ENCODE measurements at regions not wholly inside any gene's neighbourhood (a gene's known extent, or its start where the extent isn't known, plus 50 kb on each side); places are given as distances from the start of the nearest gene placed in this dataset.

DNA sequence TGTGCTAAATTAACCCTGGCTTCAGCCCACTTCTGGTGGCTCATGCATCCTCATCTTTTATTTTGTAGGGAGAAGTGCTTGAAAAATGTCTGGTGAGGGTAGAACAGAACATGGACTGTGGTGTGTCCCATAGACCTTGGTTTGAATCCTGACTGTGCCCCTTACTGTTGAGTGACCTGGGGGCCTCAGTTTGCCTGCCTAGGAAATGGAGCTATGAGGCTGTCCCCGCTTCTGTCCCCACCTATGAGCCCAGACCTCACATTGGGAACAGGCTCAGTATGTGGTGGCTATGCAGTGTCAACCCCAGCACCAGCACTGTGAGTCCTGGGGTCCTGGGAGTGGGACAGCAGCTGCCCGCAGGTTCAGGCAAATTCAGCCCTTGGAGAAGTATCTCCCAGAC, 186.3 kb upstream of the GSE1 start:
- CTCF ChIA-PET: interaction anchor here (0.7 to 3.7 kb wide), 9 partner anchors 8 to 189 kb away, joined by 3 to 13 read pairs (median 4); no protein-coding TSS in a partner anchor
- no peaks in the 10 kb centered on the region for H3K9me2 ChIP-seq
- POLR2A ChIA-PET: no interaction called here
- no peaks in the 10 kb centered on the region for H3K9me3 ChIP-seq
- no peak overlapping the region for H3K9ac ChIP-seq
- H2AFZ ChIP-seq (ENCODE audit: low read depth): no peak overlapping the region
- WGBS (ENCODE audit: low lambda C conversion rate): 86% methylated on average over 1 of the region's 2 CpGs
- no peaks in the 10 kb centered on the region for H4K20me1 ChIP-seq (ENCODE audit: insufficient read depth)
- TF ChIP-seq GABPA (IDR thresholded peaks at IDR 0.05; ENCODE audit: low read depth): no peak
- no peak for TF ChIP-seq MAX (IDR thresholded peaks at IDR 0.05; ENCODE audit: low read depth)
- TF ChIP-seq MEF2A (IDR thresholded peaks at IDR 0.05; ENCODE audit: borderline replicate concordance, low read depth): no peak
- TF ChIP-seq, protein P1, sequence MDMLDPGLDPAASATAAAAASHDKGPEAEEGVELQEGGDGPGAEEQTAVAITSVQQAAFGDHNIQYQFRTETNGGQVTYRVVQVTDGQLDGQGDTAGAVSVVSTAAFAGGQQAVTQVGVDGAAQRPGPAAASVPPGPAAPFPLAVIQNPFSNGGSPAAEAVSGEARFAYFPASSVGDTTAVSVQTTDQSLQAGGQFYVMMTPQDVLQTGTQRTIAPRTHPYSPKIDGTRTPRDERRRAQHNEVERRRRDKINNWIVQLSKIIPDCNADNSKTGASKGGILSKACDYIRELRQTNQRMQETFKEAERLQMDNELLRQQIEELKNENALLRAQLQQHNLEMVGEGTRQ (IDR thresholded peaks at IDR 0.05; ENCODE audit: borderline replicate concordance, low read depth, low read length): no peak
- TF ChIP-seq SMC3 (IDR thresholded peaks at IDR 0.05; ENCODE audit: low read depth, low read length): no peak
- no peak for TF ChIP-seq ELF1 (IDR thresholded peaks at IDR 0.05)
- no peak for TF ChIP-seq MXI1 (IDR thresholded peaks at IDR 0.05; ENCODE audit: low read depth, low read length)
- no peak for TF ChIP-seq CHD2 (IDR thresholded peaks at IDR 0.05; ENCODE audit: low read length, partially characterized antibody)
- no peak for TF ChIP-seq FOXJ3 (CRISPR knock-in tag; IDR thresholded peaks at IDR 0.05)
- TF ChIP-seq CTCF (IDR thresholded peaks at IDR 0.05): no peak
- TF ChIP-seq, protein P2, sequence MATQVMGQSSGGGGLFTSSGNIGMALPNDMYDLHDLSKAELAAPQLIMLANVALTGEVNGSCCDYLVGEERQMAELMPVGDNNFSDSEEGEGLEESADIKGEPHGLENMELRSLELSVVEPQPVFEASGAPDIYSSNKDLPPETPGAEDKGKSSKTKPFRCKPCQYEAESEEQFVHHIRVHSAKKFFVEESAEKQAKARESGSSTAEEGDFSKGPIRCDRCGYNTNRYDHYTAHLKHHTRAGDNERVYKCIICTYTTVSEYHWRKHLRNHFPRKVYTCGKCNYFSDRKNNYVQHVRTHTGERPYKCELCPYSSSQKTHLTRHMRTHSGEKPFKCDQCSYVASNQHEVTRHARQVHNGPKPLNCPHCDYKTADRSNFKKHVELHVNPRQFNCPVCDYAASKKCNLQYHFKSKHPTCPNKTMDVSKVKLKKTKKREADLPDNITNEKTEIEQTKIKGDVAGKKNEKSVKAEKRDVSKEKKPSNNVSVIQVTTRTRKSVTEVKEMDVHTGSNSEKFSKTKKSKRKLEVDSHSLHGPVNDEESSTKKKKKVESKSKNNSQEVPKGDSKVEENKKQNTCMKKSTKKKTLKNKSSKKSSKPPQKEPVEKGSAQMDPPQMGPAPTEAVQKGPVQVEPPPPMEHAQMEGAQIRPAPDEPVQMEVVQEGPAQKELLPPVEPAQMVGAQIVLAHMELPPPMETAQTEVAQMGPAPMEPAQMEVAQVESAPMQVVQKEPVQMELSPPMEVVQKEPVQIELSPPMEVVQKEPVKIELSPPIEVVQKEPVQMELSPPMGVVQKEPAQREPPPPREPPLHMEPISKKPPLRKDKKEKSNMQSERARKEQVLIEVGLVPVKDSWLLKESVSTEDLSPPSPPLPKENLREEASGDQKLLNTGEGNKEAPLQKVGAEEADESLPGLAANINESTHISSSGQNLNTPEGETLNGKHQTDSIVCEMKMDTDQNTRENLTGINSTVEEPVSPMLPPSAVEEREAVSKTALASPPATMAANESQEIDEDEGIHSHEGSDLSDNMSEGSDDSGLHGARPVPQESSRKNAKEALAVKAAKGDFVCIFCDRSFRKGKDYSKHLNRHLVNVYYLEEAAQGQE (IDR thresholded peaks at IDR 0.05; ENCODE audit: low read depth, low read length): no peak
- no peak for TF ChIP-seq RAD21 (IDR thresholded peaks at IDR 0.05; ENCODE audit: low read length)
- TF ChIP-seq YY1 (IDR thresholded peaks at IDR 0.05; ENCODE audit: low read depth): no peak
- no peak for TF ChIP-seq IRF3 (IDR thresholded peaks at IDR 0.05; ENCODE audit: low read depth, low read length)
- no peak for TF ChIP-seq TCF12 (IDR thresholded peaks at IDR 0.05)
- no peak for TF ChIP-seq NRF1 (IDR thresholded peaks at IDR 0.05; ENCODE audit: low read depth, low read length)
- no peak for TF ChIP-seq NFIC (IDR thresholded peaks at IDR 0.05; ENCODE audit: borderline replicate concordance)
- TF ChIP-seq RFX5 (IDR thresholded peaks at IDR 0.05; ENCODE audit: low read length): no peak
- H3K79me2 ChIP-seq (ENCODE audit: insufficient read depth): no peaks in the 10 kb centered on the region
- no peak overlapping the region for H3K4me2 ChIP-seq
- no peak for DNase-seq
- H3K27ac ChIP-seq (ENCODE audit: low read depth in 2 of 2, low read length in 1 of 2): no peak overlapping the region
- H3K4me3 ChIP-seq (ENCODE audit: low read depth in 2 of 2, low read length in 1 of 2): no peak overlapping the region
- no peaks in the 10 kb centered on the region for H3K36me3 ChIP-seq (replicated peaks in 1 of 2; ENCODE audit: control insufficient read depth in 1 of 2, insufficient read depth in 2 of 2, low read length in 1 of 2)
- H3F3A ChIP-seq (replicated peaks; ENCODE audit: insufficient read depth): no peaks in the 10 kb centered on the region
- peaks cover 0 to 63% of the 10 kb centered on the region in 2 experiments; a peak in 1 of 4 replicates for H3K4me1 ChIP-seq (ENCODE audit: control insufficient read depth in 1 of 2, insufficient read depth in 2 of 2, low read depth in 1 of 2, low read length in 1 of 2)
- no peaks in the 10 kb centered on the region for H3K27me3 ChIP-seq (ENCODE audit: insufficient read depth)
